ENCODE measurements at regions not wholly inside any gene's neighbourhood (a gene's known extent, or its start where the extent isn't known, plus 50 kb on each side); places are given as distances from the start of the nearest gene placed in this dataset.

- no peak for DNase-seq (ENCODE audit: low spot score)
Measured at GRCh38 chr2:217330647-217331046, 470.8 kb upstream of the TNP1 start.

GRCh38 chr2:217329023-217329431, 469.2 kb upstream of the TNP1 start:
- intact Hi-C loops (cut with DNase I) = no loop called here
- DNase-seq (ENCODE audit: low spot score) = no peak

More at GRCh38 chr2:217330647-217331046, 470.8 kb upstream of the TNP1 start:
- intact Hi-C loops (cut with DNase I) = no loop called here

- intact Hi-C loops (cut with DNase I) = no loop called here
Measured at GRCh38 chr2:217328622-217328978, 468.7 kb upstream of the TNP1 start.

GRCh38 chr2:217327953-217328621, 468.2 kb upstream of the TNP1 start:
- intact Hi-C loops (cut with DNase I) = no loop called here
- DNase-seq (ENCODE audit: low spot score) = no peak

More at GRCh38 chr2:217328622-217328978, 468.7 kb upstream of the TNP1 start:
- no peak for DNase-seq (ENCODE audit: low spot score)

GRCh38 chr2:217326238-217327022, 466.6 kb upstream of the TNP1 start:
- DNase-seq (ENCODE audit: low spot score) = no peak
- intact Hi-C loops (cut with DNase I) = no loop called here

GRCh38 chr2:217325816-217326215, 466.0 kb upstream of the TNP1 start:
- DNase-seq (ENCODE audit: low spot score) = no peak
- intact Hi-C loops (cut with DNase I) = loop anchor here in 1 of 2 donors (2.0 kb wide), 1 partner anchor 41 kb away; no protein-coding TSS in a partner anchor

GRCh38 chr2:217325251-217325650, 465.4 kb upstream of the TNP1 start:
- intact Hi-C loops (cut with DNase I) = loop anchor here in 1 of 2 donors (2.0 kb wide), 1 partner anchor 42 kb away; no protein-coding TSS in a partner anchor
- DNase-seq (ENCODE audit: low spot score) = no peak

GRCh38 chr2:217316743-217317142, 456.9 kb upstream of the TNP1 start:
- intact Hi-C loops (cut with DNase I) = no loop called here
- no peak for DNase-seq (ENCODE audit: low spot score)

GRCh38 chr2:217314021-217314460, 454.2 kb upstream of the TNP1 start:
- intact Hi-C loops (cut with DNase I) = no loop called here

DNA sequence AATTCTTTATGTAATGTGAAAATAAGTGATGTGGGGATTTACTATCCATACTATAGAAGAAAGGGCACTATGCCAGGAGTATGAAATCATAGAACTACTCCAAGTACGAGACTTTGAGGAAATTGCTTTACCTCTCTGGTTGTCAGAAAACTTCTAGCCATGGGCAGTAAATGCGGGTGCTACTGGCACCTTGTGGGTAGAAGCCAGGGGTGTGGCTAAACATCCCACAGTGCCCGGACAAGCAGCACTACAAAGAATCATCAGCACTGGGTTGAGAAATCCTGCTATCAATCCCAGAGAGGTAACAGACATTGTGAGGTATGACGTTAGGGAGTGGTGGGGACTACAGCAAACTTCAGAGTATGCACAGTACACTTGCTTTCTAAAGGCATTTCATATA, 453.5 kb upstream of the TNP1 start:
- no peak for DNase-seq (ENCODE audit: low spot score)

More at GRCh38 chr2:217314021-217314460, 454.2 kb upstream of the TNP1 start:
- no peak for DNase-seq (ENCODE audit: low spot score)

DNA sequence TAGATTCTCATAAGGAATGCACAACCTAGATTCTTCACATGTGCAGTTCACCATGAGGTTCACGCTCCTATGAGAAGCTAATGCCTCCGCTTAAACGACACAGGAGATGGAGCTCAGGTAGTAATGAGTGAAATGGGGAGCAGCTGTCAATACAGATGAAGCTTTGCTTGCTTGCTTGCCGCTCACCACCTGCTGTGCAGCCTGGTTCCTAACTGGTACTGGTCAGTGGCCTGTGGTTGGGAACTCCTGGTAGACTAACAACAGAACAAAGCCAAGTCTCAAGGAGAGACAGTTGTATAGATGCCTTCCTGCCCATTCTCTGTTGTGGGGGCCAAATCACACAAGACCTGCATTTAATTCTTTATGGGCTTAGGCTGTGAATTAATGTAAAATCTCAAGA, 449.2 kb upstream of the TNP1 start:
- no peak for DNase-seq (ENCODE audit: low spot score)
- intact Hi-C loops (cut with DNase I) = no loop called here

More for the DNA sequence above, 453.5 kb upstream of the TNP1 start:
- intact Hi-C loops (cut with DNase I) = no loop called here

DNA sequence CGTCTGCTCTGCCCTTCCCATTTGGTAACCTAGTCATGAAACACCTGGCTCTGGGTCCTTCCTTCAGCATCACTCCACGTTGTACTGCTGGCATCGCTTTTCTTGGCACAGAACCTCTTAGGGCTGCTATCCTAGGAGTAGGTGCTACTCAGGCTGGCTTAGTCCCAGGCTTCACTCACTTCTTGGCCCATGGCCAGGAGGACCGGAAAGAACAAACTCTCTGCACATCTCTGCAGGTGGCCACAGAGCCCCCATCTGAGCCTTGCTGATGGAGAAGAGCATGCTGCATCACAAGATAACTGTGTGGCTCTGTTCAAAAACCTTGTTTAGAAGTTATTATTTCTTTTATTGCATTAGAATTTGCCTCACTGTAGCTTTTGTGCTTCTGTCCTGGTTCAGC, 447.2 kb upstream of the TNP1 start:
- no peak for DNase-seq (ENCODE audit: low spot score)
- intact Hi-C loops (cut with DNase I) = no loop called here

DNA sequence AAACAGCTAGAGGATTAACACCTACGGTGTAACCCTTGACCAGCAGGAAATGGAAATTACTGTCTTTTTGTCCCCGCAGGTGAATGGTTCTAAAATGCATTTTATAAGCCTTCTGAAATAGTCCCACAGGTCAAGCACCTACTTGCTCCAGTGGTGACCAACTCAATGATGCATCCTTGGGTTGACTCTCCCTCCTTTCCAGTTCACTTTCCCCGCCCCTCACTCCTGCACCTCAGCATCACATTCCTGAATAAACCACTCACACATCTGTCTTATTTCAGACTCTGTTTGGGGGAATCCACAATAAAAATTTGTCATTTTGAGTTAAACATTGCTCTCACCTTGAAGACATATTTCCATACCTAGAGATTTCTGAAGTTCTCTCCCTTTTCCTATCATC, 446.0 kb upstream of the TNP1 start:
- no peak for DNase-seq (ENCODE audit: low spot score)
- intact Hi-C loops (cut with DNase I) = no loop called here

GRCh38 chr2:217304582-217304981, 444.7 kb upstream of the TNP1 start:
- DNase-seq (ENCODE audit: low spot score) = no peak
- intact Hi-C loops (cut with DNase I) = no loop called here

DNA sequence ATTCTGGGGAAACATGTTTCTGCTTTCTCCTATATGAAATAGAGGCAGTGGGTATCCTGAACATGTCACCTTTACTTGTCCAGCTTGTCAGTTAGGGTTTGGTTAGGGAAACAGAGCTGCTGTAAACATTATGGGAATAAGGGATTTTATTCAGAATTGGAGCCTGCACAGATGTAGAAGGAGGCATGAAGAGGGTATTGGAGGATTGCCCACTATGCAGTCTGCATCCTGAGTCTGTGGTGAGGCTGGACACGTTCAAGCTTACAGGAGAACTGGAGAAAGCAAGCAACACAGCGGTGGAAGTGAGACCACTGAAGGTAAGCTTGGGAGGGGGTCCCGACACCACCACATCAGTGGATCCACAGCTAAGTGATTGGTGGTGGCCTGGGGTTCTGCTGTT, 443.0 kb upstream of the TNP1 start:
- DNase-seq (ENCODE audit: low spot score) = no peak
- intact Hi-C loops (cut with DNase I) = no loop called here

DNA sequence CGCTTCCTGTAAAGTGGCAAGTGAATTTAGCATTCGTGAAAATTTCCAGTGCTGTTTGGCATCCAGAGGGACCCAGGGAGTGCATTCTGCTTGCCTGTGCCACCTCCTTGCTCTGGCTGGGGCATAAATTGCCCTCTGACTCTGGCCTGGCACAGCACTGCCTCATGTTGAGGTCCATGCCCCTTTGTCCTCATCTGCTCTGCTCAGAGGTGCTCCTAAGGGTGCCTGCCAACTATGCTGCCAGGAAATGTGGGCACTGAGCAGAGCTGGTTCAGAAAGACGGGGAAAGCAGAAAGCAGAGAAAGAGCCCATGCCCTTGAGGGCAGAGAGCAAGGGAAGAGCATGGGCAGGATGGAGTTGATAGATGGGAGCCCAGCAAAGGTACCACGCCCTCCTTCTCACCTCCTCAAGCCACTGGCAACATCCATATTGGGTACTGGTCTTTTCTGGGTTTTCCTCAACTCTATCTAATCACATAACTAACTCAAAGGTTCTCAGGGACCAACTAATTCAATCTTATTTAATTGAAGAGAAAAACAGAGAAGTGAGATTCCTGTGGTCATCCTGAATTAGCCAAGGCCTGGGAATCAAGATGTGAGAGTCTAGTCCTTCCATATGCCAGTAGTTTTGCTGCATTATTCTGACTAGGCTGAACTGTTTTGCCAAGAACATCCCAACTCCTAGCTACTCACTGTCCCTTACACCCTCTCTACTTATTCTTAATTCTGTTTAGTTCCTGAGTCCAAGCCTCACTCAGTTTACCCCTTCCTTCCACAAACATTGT, 441.5 kb upstream of the TNP1 start:
- DNase-seq (ENCODE audit: low spot score) = no peak
- intact Hi-C loops (cut with DNase I) = no loop called here

GRCh38 chr2:217299590-217299989, 439.7 kb upstream of the TNP1 start:
- intact Hi-C loops (cut with DNase I) = no loop called here
- DNase-seq (ENCODE audit: low spot score) = no peak

DNA sequence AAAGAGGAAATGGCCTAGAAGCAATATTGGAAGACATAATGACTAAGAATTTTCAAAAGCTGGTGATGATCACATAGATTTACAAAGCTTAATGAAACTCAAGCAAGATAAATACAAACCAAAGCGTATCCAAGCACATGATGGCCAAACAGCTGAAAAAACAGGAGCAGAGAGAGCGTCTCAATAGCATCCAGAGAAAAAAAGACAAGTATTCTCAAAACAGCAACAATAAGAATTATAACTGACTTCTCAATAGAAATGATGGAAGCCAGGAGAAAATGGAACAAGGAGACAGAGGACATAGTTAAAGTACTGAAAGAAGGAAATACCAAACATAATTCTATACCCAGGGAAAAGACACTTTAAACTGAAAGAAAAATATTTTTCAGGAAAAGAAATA, 437.2 kb upstream of the TNP1 start:
- intact Hi-C loops (cut with DNase I) = no loop called here
- DNase-seq (ENCODE audit: low spot score) = no peak

DNA sequence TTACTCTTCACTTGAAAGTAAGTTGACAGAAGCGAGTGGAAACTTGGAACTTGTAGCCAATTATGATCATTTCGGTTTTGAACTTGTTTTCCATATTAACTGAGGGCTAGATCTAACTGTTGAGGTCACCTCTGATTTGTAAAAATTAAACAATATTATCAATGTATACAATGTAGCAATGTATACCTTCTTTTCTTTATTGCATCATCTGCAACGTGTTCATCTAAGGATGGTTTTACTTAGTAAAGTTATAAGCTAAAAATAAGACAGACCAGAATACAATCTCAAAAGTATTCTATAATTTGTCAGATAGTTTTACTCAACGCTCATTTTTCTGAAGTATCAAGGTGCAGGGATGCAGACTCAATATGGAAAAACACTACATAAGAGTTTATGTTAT, 435.0 kb upstream of the TNP1 start:
- intact Hi-C loops (cut with DNase I) = no loop called here
- no peak for DNase-seq (ENCODE audit: low spot score)

DNA sequence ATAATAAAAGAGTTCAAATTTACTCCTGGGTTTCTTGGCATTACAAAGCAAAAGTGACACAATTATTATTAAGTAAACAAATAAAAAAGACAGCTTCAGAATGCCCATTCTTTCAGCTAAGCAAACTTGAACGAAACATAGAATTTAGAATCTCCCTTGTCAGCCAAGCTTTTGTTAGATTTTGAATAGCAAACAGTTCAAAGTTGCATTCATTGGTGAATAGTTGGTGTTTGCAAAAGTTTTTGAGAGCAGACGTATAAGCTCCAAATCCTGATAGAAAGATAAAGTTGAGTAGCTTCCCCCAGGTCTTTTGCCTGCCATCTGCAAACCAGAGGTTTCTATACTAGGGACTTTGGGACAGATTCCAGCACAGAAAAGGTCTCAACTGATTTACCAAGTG, 434.3 kb upstream of the TNP1 start:
- intact Hi-C loops (cut with DNase I) = no loop called here

More for the DNA sequence above, 434.3 kb upstream of the TNP1 start:
- no peak for DNase-seq (ENCODE audit: low spot score)
